Putamen (tissue), 1 donor: ENCODE measurements at regions not wholly inside any gene's neighbourhood (a gene's known extent, or its start where the extent isn't known, plus 50 kb on each side); places are given as distances from the start of the nearest gene placed in this dataset.

Experiments used
- DNase-seq: peaks from one replicate; pipeline ENCODE4 v3.0.0-alpha.2; 2016; ENCODE audit warnings: low spot score

- DNase-seq: no peak
Measured at GRCh38 chr7:45986355-45987298, 65.6 kb upstream of the IGFBP3 start.

DNA sequence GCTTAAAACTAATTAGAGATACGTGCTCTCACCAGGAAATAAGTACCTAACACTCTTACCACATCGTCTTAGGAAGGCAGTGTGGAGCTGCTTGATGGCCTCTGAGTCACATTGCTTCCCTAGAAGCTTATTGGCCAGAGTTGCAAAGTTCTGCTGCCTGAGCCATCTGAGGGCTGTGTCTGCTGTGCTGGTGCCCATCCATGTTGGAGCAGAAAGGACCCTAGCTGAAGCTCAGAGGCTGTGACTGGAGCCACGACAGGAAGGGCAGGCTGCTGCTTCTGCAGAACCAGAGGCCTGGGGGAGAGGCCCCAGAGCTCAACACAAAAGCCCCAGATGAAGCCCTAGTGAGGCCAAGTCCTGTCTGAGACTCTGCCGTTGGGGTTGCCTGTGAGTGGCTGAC is 64.8 kb upstream of the IGFBP3 start:
- no peak for DNase-seq

- no peak for DNase-seq
Measured at GRCh38 chr7:45984386-45985295, 63.6 kb upstream of the IGFBP3 start.

DNA sequence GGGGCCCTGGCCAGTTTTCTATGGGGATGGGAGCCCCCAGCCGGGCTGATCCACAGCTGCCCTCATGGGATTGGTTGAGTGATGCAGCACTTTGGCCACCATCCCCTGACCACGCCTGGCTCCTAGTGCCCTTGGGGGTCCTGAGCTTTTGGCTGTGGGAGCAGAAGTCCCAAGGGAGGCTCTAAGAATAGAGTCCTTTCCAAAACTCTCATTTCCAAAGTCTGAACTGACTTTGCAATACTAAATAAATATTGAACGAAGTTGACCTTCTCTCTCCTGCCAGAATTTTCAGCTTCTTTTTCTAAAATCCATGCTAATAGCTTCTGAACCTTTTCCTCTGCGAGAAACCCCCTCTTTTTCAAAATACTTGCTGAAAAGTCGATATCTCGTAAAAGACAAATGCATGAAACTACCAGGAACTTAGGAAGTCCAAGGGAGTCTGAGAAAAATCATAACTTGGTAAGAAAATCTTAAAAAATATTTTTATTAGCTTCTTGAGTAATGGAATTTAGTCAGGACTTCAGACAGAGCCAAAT is 62.7 kb upstream of the IGFBP3 start:
- no peak for DNase-seq

GRCh38 chr7:45982907-45983719 is 62.0 kb upstream of the IGFBP3 start:
- DNase-seq: no peak

GRCh38 chr7:45982132-45982531 is 61.1 kb upstream of the IGFBP3 start:
- DNase-seq: no peak

DNA sequence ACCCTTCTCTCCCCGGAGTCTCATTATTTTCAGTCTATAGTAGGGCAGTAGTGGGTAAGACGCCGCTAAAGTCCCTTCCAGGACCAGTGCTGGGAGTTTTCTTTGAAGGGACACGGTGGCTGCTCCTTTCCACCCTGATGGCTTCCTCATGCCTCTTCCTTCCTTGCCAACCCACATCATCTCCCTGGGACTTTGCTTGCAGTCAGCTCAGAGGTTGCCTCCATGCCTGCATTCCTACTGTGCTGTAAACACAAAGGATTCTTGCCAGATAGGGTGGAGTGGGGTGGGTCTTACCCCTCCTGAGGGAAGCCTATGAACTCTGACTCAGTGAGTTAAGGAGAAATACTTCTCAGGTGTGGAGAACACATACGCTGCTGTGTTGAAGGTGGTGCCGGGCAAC is 59.9 kb upstream of the IGFBP3 start:
- DNase-seq: no peak

DNA sequence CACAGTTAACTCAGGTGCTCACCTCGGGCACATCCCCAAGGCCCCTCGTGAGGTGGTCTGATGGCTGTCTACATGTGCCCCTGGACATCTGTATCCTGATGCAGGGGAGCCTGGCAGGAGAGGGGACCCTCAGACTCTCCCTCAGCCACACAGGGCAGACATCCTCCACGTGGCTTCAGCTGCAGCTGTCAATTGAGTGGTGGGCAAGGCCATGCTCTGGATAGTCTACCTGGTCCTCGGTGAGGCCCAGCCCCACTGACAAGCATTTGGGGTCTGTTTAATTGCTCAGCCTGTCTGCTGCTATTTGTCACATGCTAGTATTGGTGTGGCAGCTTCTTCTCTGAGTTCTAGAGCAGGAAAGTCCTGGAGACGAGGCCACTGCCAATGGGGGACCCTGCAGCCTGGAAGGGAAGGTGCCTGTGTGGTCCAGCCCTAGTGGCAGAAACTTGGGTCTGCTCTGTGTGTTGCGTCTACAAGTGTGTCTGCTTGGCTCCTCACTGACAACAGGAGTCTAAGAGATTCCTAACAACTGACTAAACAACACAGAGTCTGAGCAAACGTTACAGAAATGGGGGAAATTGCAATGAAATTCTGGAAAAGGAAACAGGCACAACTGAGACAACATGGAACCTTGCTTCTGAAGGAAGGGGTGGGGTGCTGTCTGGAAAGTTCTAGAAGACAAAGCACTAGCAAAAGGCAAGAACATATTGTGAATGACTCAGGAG is 59.3 kb upstream of the IGFBP3 start:
- DNase-seq: no peak

- no peak for DNase-seq
Measured at GRCh38 chr7:45979275-45980180, 58.5 kb upstream of the IGFBP3 start.

DNA sequence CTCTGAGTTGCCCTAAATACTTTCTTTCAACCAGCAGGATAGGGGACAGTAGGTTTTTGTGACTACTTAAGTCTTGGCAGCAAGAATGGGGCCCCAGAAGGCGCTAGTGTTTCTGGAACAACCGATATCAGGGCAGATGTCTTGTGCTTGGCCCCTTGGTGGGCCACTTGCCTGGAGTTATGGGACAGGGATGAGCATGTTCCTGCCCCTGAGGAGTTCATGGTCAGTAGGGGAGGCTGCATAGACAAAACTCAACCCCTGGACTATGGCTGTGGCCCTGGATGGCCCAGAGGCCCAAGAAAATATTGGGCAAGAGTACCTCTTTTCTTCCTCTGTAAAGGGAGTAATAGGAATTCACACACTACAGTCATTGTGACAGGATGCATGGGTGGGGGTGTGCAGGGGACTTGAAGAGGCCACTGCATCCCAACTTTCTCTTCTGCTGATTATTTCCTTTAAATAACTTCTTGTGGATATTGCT is 57.7 kb upstream of the IGFBP3 start:
- DNase-seq: no peak

GRCh38 chr7:45978010-45978681 is 57.1 kb upstream of the IGFBP3 start:
- DNase-seq: no peak

- DNase-seq: no peak
Measured at GRCh38 chr7:45977256-45977780, 56.2 kb upstream of the IGFBP3 start.

- DNase-seq: no peak
Measured at GRCh38 chr7:45976485-45976856, 55.4 kb upstream of the IGFBP3 start.

DNA sequence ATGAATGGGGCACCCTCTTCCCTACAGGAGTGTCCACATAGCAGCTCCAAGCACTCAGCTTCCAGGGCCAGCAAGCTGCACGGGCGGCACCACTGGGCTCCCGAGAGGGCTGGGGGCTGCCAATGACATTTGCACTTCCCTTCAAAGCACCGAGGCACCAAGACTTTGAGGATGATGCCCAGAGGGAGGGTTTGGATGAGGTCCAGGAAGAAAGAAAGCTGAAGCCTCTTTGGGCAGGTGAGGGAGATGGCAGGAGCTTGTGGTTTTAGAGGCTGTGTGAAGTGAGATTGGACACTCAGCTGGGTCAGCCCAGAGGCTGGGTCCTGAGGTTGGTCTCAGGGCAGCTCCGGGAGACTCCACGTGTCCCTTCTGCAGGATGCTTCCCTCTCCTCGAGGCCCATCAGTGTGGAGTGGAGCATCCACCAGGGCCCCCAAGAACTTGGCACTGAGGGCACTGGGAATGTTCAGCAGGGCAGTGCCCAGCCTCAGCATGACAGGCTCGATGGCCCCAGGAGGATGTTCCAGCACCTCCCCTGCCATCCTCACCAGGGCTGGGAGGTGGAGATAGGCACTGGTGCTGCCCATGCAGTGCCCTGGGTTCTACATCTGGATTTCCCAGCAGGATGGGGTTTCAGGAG is 54.9 kb upstream of the IGFBP3 start:
- DNase-seq: no peak

GRCh38 chr7:45975367-45975766 is 54.3 kb upstream of the IGFBP3 start:
- no peak for DNase-seq

GRCh38 chr7:45974540-45975360 is 53.7 kb upstream of the IGFBP3 start:
- DNase-seq: no peak

DNA sequence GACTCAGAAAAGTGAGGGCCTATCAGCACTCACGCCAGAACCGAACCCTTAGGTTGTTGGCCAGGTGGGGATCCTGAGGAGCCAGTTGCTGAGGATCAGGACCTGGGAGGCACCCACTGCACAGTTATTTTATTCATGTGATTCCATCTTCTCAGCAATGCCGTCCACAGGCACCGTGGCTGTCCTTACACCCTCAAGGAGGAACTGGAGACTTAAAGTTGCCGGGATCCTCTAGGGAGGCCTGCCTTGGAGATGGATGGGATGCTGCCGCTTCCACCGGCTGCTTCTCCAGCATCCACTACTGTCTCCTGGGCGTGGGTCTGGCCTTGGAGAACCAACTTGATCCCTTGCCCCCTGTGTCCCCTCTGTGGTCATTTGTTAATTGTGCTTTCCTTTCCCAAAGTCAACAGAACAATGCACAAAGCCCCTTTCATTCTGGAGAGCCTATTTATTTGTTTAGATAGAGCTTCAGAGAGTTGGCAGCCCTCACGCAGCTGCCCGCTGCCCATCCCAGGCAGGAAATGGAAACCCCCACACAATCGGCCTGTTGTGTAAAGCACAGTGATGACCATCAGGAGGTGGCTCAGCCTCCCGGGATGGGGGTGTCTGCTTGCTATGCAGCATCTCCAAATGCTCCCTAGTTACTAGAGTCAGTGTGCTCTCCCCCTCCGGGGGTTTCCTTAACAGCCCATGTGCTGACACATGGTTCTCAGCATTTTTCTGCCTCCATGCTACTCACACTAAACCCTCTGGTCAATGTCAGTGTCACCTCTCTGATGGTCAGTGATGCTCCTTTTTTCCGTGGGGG is 52.9 kb upstream of the IGFBP3 start:
- DNase-seq: peak; percentile 80
